ENCODE measurements at regions not wholly inside any gene's neighbourhood (a gene's known extent, or its start where the extent isn't known, plus 50 kb on each side); places are given as distances from the start of the nearest gene placed in this dataset.

- peaks cover 30% of the 10 kb centered on the region for H3K79me2 ChIP-seq (ENCODE audit: insufficient read depth, low read length)
- H3K27ac ChIP-seq (ENCODE audit: extremely low read length, insufficient read depth, low read length), result peak overlapping the region; percentile 92
- WGBS (ENCODE audit: low lambda C conversion rate), result 13% methylated on average over 12 of the region's 12 CpGs
- FAIRE-seq (no peak), DNase-seq (ENCODE audit: low spot score) (peak; percentile 59), ATAC-seq (peak; percentile 9; the same call in 2 of the 3 replicates)
- H3K9me3 ChIP-seq (ENCODE audit: low read length), result no peaks in the 10 kb centered on the region
- H4K20me1 ChIP-seq (ENCODE audit: insufficient read depth, low read length), result no peaks in the 10 kb centered on the region
- H3K4me1 ChIP-seq (ENCODE audit: insufficient read depth, low read length), result peaks cover 27% of the 10 kb centered on the region
- H3K9ac ChIP-seq (ENCODE audit: insufficient read depth, low read depth, low read length), result peak overlapping the region; percentile 93
- intact Hi-C loops (cut with micrococcal nuclease; ENCODE audit: unreplicated experiment) (loop anchor here (1.0 to 10.0 kb wide), 4 partner anchors 25 to 1718 kb away; a partner anchor contains a TSS), in situ Hi-C loops (cut with HindIII; ENCODE audit: extremely low pct_ligation_motif_present, low pct_unique_long_range_greater_than_20kb) (loop anchor here (5.0 to 10.0 kb wide), 2 partner anchors 52 to 1635 kb away; a partner anchor contains a TSS)
- H3K4me3 ChIP-seq (replicated peaks in 1 of 3; ENCODE audit: insufficient read depth in 1 of 3, low read depth in 2 of 3, low read length in 3 of 3), result peak overlapping the region; percentile 68 to 84 (median 79)
- POLR2A ChIA-PET, result interaction anchor here (1.3 to 6.7 kb wide), 9 partner anchors 12 to 1716 kb away, joined by 3 to 323 read pairs (median 40); a partner anchor contains a TSS
- H3K27me3 ChIP-seq (ENCODE audit: control insufficient read depth in 1 of 2, insufficient read depth in 2 of 2, low read length in 2 of 2), result no peaks in the 10 kb centered on the region; a peak in 1 of 5 replicates
- CTCF ChIA-PET (ENCODE audit: low intra/inter-chr PET ratio, low total read pairs), result no interaction called here
- peaks cover 0 to 2% of the 10 kb centered on the region in 2 experiments; a peak in 1 of 5 replicates for H3K36me3 ChIP-seq (replicated peaks in 1 of 2; ENCODE audit: control insufficient read depth in 1 of 2, insufficient read depth in 2 of 2, low read length in 2 of 2)
- H2AFZ ChIP-seq (ENCODE audit: low read length), result no peak overlapping the region
- no TSS peak for BruUV-seq (replicated peaks)
- H3K4me2 ChIP-seq (ENCODE audit: low read depth, low read length), result peak overlapping the region; percentile 78
- no peak for TF ChIP-seq ZNF556 (CRISPR knock-in tag; IDR thresholded peaks at IDR 0.05; ENCODE audit: borderline replicate concordance)
- 0 out of 2 replicates have a peak, but pooled peaks have one; percentile 7 for TF ChIP-seq HNF4G (IDR thresholded peaks at IDR 0.05; ENCODE audit: borderline replicate concordance, low read depth, low read length)
- no peak for TF ChIP-seq HNF4G (CRISPR knock-in tag; IDR thresholded peaks at IDR 0.05; ENCODE audit: borderline replicate concordance, low read depth)
- no peak for TF ChIP-seq JUND (CRISPR knock-in tag; IDR thresholded peaks at IDR 0.05)
- TF ChIP-seq POLR2A (IDR thresholded peaks at IDR 0.05; ENCODE audit: insufficient read depth in 1 of 2, low read depth in 2 of 2, low read length in 2 of 2), result peak; percentile 16 to 76; a peak in 2 of 4 replicates
- TF ChIP-seq EHMT2 (IDR thresholded peaks at IDR 0.05; ENCODE audit: borderline replicate concordance, low read depth, low read length), result no peak
- no peak for TF ChIP-seq ZIK1 (CRISPR knock-in tag; IDR thresholded peaks at IDR 0.05; ENCODE audit: borderline replicate concordance, low read depth)
- 0 out of 2 replicates have a peak, but pooled peaks have one; percentile 12 for TF ChIP-seq SALL1 (CRISPR knock-in tag; IDR thresholded peaks at IDR 0.05)
- TF ChIP-seq HNF1A (IDR thresholded peaks at IDR 0.05; ENCODE audit: low read depth), result no peak
- no peak for TF ChIP-seq HNF1A (CRISPR knock-in tag; IDR thresholded peaks at IDR 0.05; ENCODE audit: borderline replicate concordance)
- peak; percentile 89 for TF ChIP-seq SIN3A (IDR thresholded peaks at IDR 0.05; ENCODE audit: borderline replicate concordance, low read depth, low read length)
- 0 out of 2 replicates have a peak, but pooled peaks have one; percentile 50 for TF ChIP-seq KDM5A (IDR thresholded peaks at IDR 0.05; ENCODE audit: borderline replicate concordance, low read length)
- peak; percentile 89 for TF ChIP-seq NFYB (CRISPR knock-in tag; IDR thresholded peaks at IDR 0.05)
- no peak for TF ChIP-seq EP300 (IDR thresholded peaks at IDR 0.05; ENCODE audit: low read depth in 2 of 2, low read length in 2 of 2)
- TF ChIP-seq EP300 (CRISPR knock-in tag; IDR thresholded peaks at IDR 0.05; ENCODE audit: borderline replicate concordance), result no peak
- TF ChIP-seq SMC3 (IDR thresholded peaks at IDR 0.05; ENCODE audit: low read length), result no peak
- TF ChIP-seq ATF4 (CRISPR knock-in tag; IDR thresholded peaks at IDR 0.05), result peak in 1 of 2 experiments; percentile 11; a peak in 1 of 4 replicates
- peak; percentile 17; the same call in 1 of the 2 replicates for TF ChIP-seq IRF2 (CRISPR knock-in tag; IDR thresholded peaks at IDR 0.05)
- no peak for TF ChIP-seq NPAS2 (CRISPR knock-in tag; IDR thresholded peaks at IDR 0.05; ENCODE audit: borderline replicate concordance)
- peak; percentile 21; the same call in 1 of the 2 replicates for TF ChIP-seq ZC3H13 (CRISPR knock-in tag; IDR thresholded peaks at IDR 0.05)
These were observed 72.3 kb downstream of the OR2B2 start for GRCh38 chr6:27839626-27840475.

All from HepG2 (cell line).